ENCODE measurements at regions not wholly inside any gene's neighbourhood (a gene's known extent, or its start where the extent isn't known, plus 50 kb on each side); places are given as distances from the start of the nearest gene placed in this dataset.

GRCh38 chr18:28768791-28769768, 592.1 kb upstream of the CDH2 start:
- H3K9me3 ChIP-seq: no peaks in the 10 kb centered on the region
- H3K4me3 ChIP-seq: no peak overlapping the region
- ATAC-seq (no peak), DNase-seq (no peak)
- H3K36me3 ChIP-seq: no peaks in the 10 kb centered on the region
- intact Hi-C loops (cut with DNase I): no loop called here
- no peak overlapping the region for H3K27ac ChIP-seq
- H3K4me1 ChIP-seq: no peaks in the 10 kb centered on the region
- no peaks in the 10 kb centered on the region for H3K27me3 ChIP-seq
- TF ChIP-seq CTCF (IDR thresholded peaks at IDR 0.05): no peak

- intact Hi-C loops (cut with DNase I): no loop called here
- H3K27ac ChIP-seq: no peak overlapping the region
- no peak overlapping the region for H3K4me3 ChIP-seq
- ATAC-seq: no peak
- no peak for DNase-seq
- no peaks in the 10 kb centered on the region for H3K9me3 ChIP-seq
- no peaks in the 10 kb centered on the region for H3K36me3 ChIP-seq
- H3K27me3 ChIP-seq: no peaks in the 10 kb centered on the region
- no peak for TF ChIP-seq CTCF (IDR thresholded peaks at IDR 0.05)
- no peaks in the 10 kb centered on the region for H3K4me1 ChIP-seq
Measured at GRCh38 chr18:28767727-28768211, 590.8 kb upstream of the CDH2 start.

- Histone ChIP-seq H3K4me3 (no peak overlapping the region), H3K27me3 (no peaks in the 10 kb centered on the region), H3K36me3 (no peaks in the 10 kb centered on the region), H3K27ac (no peak overlapping the region), H3K9me3 (no peaks in the 10 kb centered on the region), H3K4me1 (no peaks in the 10 kb centered on the region)
- no peak for TF ChIP-seq CTCF (IDR thresholded peaks at IDR 0.05)
- intact Hi-C loops (cut with DNase I): no loop called here
- ATAC-seq (no peak), DNase-seq (no peak)
Measured at GRCh38 chr18:28767201-28767600, 590.3 kb upstream of the CDH2 start.

- ATAC-seq (no peak), DNase-seq (no peak)
- no peaks in the 10 kb centered on the region for H3K27me3 ChIP-seq
- H3K4me1 ChIP-seq: no peaks in the 10 kb centered on the region
- no peaks in the 10 kb centered on the region for H3K36me3 ChIP-seq
- no peak overlapping the region for H3K4me3 ChIP-seq
- no peak overlapping the region for H3K27ac ChIP-seq
- intact Hi-C loops (cut with DNase I): no loop called here
- H3K9me3 ChIP-seq: no peaks in the 10 kb centered on the region
- no peak for TF ChIP-seq CTCF (IDR thresholded peaks at IDR 0.05)
Measured at GRCh38 chr18:28766721-28767120, 589.8 kb upstream of the CDH2 start.

GRCh38 chr18:28766027-28766426, 589.1 kb upstream of the CDH2 start:
- Histone ChIP-seq H3K36me3 (no peaks in the 10 kb centered on the region), H3K27me3 (no peaks in the 10 kb centered on the region), H3K9me3 (no peaks in the 10 kb centered on the region), H3K4me1 (no peaks in the 10 kb centered on the region), H3K4me3 (no peak overlapping the region), H3K27ac (no peak overlapping the region)
- no peak for TF ChIP-seq CTCF (IDR thresholded peaks at IDR 0.05)
- DNase-seq: no peak
- ATAC-seq: no peak
- intact Hi-C loops (cut with DNase I): no loop called here

Measured in upper lobe of right lung (tissue), 1 donor.